Brain pericyte (primary cell): ENCODE measurements at regions not wholly inside any gene's neighbourhood (a gene's known extent, or its start where the extent isn't known, plus 50 kb on each side); places are given as distances from the start of the nearest gene placed in this dataset.
A peak's percentile ranks its signal among the peaks of the same experiment; 100 is the strongest.

Source experiments
- DNase-seq: peaks from one replicate; pipeline ENCODE4 v3.0.0-alpha.2; 2012; ENCODE audit warnings: low read depth, low spot score

DNA sequence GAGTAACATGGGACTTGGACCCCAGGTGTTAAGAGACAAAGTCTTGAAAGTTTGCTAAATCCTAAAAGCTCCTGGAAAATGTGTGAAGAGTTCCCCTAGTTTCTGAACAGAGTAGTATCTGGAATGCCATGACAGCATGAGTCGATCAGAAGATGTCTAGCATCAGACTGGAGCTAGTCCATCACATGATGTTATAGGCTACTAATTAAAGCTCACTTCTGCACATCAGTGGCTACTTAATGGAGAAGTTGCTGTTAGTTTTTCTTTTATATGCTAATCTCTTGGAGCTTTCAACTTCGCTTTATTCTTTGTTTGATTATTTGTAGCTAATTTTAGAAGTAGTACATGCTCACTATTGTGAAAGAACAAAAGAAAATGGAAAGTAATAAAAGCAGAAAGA, 471.3 kb upstream of the KLF4 start:
- no peak for DNase-seq

DNA sequence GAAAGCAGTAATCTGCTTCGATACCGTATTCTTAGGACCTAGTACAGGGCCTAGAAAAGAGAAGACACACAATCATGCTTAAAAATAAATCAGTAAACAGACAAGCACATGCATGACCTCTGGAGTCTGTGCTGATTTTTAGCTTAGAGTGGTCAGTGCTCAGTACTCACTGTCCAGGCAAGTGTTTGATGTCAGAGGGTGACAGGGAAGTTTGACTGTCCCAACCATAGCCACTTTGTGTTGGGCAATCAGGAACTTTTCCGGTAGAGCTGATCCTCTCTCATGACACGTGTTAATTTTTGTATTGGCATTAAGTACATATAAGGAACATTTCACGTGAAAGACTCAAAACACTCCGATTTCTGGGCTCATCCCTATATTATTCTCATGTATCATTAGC, 464.7 kb upstream of the KLF4 start:
- no peak for DNase-seq

DNA sequence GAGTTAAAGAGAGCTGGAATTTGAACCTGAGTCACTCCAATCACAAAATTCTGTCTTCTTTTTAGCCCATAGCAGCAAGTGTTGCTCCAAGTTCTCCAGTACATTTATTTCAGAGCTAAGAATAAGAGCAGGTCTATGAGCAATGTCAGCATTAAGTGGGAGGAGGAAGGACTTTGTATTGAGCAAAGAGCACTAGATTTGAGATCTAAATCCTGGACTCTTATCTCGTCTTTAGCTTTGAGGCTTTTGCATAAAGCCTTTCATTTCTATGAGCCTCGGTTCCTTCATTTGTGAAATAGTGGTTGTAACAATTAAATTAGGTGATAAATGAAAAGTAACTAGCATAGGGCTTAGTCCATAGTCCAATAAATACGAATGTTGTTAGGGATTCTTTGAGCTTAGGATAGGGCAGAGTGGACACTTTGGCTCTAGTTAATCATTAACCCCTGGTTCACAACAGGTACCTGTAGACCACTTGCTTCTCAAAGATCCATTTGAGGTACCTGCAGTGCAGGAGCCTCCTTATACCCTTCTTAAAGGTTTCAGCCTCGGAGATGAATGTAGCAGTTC, 464.1 kb upstream of the KLF4 start:
- DNase-seq: no peak

DNA sequence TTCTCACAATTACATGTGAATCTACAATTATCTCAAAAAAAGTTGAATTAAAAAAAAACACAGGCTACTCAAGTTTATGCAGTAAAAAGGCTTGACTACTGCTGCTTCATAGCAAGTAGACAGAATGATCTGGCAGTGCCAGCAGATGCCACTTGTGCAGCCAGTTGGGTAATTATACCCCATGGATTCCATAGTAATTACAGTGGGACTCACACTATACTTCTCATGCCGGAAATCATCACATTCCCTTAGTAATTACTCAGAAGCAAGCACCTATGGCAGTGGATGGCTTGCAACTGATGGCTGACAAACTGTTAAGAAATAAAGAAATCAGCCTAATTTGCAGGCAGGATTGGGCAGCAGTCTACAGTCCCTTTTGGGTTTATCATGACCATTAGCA, 463.2 kb upstream of the KLF4 start:
- no peak for DNase-seq

DNA sequence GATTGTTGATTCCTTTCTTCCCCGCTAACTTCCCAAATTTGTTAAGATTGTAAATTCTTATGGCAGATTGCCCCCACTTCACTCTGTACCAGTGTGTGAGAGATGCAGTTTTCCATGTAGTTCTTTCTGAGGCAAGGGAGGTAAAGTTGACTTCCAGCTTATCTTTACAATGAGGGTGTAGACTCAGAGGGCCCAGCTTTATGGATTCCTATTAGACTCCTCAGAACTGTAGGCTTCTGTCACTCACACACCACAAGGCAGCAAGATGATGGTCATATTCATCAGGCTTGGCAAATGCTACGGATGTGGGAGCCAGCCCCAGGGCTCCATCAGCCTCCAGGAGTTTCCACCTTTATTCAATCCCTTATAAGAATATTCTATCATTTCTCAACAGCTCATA, 461.9 kb upstream of the KLF4 start:
- DNase-seq: no peak

DNA sequence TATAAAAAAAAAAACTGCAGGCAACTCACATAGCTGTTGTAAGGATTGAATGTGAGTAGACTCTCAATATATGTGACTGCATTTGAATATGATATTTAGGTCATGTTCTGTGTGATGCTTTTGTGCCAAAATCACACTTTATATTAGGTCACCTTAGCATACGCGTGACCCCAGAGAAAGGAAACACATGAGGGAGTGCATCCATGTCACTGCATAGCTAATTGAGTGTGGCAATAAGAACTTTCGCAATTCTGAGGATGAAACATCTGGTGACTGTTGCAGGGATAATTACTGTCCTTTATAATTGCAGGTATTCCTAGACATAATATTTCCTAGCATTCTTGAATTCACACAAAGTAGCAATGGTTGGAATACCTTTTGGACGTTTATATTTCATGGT, 459.5 kb upstream of the KLF4 start:
- no peak for DNase-seq

DNA sequence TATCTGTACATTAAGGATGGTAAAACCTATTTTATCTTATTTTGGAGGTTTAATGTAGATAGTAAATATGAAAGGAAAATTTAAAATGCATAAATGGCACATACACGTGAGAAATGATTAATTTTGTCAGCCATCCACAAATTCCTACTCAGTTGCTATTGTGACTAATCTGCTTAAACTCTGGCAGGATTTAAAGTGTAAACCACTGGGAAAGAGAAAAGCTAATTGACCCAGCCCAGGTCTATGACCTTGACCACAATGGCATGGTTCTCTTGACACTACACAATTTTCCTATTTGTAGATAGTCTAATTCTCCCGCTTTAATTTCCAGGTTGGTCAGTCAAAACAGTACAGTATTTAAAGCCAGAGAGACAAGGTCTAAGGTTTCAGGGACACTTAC, 459.0 kb upstream of the KLF4 start:
- DNase-seq: no peak

DNA sequence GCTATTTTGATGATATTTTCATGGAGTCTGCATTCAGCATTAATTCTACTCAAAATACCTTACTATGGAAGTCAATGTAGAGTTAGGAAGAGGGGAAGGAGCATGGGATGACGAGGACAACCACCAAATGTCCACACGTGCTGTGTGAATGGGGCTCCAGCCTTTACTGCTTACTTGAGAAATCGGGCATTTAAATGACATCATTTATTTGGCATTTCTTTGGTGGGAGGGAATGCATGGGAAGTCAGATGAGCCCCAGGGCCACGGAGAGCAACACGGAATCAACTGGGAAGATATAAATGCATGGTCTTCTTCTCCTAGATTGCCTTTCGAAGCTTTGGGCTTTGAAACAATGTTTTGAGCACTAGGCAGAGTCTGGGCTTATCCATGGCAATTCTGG, 458.5 kb upstream of the KLF4 start:
- no peak for DNase-seq

DNA sequence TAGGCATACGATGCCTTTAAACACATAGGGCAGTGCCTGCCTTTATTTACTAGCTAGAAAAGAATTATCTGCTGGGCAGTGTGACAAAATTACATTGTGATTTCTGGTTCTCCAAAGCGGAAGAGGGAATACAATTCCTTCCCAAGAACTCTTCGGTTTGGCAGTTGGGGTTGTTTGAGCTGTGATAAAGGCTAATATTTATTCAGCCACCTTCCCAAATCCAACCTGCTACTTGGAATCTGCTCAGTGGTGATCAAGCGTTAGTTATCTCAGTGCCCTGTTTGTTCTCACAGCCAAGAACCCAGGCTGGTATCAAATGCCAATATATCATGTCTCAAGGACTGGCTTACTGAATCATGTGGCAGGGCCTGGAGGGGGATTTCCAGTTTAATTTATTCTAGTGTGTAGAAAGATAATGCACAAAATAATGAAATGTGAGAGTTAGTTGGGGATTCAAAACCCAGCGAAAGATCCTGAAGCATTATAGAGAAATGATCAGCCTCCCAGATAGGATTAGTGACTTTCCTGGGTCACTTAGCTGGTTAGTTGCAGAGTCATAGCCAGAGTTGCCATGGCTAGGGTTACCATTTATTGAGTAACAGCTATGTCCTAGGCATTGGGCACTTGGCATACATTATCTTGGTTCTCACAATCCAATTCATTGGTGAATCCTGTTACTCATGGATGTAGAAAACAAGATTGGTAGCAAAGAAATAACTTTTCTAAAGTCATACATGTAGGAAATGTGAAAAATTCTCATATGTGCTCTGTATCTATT, 457.0 kb upstream of the KLF4 start:
- DNase-seq: no peak

DNA sequence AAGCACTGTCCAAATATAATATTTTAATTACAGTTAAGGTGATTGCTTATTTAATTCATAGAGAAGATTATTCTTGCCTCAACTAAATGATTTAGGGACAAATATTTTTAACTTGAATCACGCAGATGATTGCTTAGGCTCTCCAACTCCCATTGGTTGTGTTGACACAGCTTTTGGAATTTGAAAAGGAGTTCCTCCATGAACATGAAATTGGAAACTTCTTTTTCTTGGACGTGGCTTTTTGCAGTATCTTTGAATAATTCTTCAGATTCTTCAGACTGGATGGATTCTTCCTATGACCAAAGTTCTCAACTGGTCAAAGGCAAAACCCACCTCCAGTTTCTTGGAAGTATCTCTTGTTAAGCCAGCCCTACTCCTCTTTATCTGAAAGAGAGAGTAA, 456.4 kb upstream of the KLF4 start:
- no peak for DNase-seq

DNA sequence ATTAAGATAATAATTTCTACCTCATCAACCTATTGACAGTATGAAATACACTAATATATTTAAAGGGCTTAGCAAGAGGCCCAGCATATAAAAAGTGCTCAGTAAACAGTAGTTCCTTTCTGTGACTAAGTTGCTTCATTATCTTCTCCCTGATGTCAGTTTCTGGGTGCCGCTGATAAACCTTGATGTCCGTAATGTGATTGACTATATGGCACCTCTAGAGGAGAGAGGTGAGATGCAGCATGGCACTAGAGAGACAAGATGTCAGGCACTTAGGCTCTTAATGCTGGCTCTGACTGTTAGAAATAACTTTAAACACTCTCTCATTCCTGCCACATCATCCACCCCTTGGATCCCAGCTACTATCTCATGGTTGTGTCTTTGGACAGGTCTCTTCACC, 455.9 kb upstream of the KLF4 start:
- DNase-seq: no peak

DNA sequence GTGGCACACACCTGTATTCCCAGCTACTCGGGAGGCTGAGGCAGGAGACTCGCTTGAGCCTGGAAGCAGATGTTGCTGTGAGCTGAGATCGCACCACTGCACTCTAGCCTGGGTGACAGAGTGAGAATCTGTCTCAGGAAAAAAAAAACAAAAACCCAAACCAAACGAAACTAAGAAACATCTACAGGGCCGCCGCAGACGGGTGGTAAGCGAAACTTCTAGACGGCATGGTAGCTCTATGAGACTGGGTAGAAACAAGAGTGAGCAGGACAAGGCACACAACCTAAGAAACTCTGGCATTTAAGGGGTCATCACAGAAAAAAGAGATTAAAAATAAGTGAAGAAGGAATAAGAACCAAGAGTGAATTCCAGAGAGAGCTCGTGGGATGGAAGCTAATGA, 454.8 kb upstream of the KLF4 start:
- no peak for DNase-seq

DNA sequence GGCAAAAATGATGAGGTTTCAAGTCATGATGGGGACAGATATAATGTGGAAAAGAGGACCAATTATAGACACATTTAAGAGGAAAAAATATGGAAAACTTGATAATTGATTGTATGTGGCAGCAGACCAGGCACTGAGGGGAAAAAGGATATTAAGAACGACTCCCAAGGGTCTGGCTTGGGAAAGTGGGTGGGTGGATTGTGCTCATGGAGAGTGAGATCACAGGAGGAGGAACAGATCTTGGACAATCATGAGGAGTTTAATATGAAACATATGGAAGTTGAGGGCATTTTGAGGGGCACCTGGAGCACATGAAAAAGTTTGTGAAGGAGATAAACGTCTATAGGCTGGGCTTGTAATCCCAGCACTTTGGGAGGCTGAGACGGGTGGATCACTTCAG, 454.3 kb upstream of the KLF4 start:
- DNase-seq: no peak

DNA sequence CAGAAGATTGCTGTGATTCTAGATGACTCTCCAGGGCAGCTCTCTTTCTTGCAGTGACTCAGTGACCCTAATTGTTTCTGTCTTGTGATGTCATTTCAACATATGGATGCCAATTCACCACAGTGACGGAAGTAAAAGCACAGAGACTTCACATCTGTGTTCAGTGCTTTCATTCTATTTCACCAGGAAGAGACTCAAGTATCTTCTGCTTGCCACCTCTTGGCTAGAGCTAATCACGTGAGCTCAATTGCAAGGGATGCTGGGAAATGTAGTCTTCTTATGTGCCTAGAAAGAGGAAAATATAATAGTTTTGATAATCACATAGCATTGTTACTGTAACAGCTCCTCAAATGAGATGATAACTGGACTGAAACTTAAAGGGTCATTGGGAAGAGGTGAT, 453.3 kb upstream of the KLF4 start:
- no peak for DNase-seq

DNA sequence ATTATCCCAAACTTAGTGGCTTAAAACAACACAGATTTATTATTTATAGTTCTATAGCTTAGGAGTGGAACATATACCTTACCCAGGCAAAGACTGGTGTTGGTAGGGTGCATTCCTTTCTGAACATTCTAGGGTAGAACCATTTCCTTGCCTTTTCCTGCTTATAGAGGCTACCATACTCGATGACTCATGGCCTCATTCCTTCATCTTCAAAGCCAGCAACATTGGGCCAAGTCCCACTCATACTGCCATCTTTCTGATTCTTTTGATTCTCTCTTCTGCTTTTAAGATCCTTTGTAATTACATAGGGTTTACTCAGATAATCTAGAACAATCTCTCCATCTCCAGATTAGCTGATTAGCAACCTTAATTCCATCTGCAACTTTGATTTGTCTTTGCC, 452.7 kb upstream of the KLF4 start:
- DNase-seq: no peak

DNA sequence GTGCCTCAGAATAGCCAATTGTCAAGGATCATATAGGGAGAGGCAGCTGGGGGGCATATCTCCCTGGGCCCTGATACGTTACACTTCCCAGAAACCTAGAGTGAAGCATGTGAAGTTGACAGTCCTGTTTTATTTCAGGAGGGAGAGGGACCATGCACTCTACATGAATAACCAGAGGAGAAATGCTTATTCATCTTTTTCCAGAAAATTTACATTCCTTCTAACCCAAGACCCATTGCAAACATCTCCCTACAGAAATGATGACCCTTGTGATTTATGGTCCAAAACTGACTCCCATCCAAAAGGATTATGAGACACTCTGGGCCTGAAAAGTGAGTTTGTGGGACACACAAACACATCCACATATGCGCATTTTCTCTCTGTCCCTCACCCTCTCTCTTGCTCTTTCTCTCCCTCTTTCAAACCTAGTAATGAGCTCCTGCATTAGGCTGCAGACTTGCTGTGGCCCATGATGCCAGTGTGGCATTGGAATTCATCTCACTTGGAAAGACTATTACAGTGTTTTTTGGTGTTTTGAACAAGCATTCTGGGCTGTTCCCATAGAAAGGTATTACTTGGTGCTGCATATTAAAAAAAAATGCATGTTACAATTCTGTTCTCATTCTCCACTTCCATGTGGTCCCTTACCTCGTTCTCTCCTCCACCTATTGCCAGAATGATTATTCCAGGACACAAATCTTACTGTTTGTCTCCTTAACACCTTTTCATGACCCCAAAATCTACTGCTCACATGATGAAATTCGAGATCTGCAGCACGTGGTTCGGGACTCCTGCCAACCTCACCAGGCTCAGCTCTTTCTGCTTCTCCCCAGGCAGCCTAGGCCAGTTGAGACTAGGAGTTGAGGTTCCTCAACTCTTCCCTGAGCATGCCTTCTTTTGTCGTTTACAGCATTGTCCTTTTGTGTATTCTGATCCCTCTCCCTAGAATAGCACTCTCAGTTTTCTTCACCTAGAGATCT, 451.3 kb upstream of the KLF4 start:
- DNase-seq: no peak

DNA sequence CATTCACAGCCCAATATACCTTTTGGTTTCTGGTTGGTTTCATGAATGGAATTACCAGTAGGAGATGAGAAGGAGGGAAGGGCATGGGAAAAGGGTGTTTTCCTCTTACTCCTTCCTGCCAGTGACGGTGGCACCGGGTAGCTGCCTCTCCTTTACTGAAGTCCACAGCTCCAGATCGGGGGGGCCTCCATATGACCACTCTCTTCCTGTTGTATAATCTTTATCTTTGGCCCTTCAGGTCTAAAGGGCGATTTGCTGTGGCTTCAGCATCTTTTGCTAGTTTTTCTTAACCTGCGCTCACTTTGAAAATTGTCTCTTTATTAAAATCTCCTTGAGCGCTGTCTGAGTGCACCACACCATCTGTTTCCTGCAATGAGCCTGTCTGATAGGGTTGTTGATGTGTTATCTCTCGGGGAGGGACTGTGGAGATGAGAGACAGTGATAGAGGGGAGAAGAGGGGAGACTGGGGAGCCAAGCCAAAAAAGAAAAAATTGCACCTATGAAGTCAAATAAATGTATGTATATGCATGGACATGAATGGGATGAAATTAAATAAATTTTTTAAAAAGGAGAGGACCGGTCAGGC, 449.3 kb upstream of the KLF4 start:
- no peak for DNase-seq

DNA sequence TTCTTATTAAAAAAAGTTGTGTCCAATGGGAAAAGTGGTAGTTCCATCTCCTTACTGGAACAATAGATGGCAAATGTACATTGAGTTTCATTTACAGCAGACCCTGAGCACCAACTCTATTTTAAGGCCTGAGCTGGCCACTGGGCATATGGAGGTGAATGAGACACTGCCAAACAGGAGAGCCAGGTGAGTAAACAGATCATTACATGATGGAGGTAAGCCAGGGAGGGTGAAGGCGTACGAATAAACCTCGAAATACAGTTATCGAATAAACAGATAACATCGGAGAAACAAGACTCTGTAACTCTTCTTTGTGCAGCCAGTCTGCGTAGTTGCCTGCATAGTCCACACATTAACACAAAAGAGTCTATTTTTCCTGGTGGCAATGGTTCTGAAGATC, 446.4 kb upstream of the KLF4 start:
- no peak for DNase-seq

DNA sequence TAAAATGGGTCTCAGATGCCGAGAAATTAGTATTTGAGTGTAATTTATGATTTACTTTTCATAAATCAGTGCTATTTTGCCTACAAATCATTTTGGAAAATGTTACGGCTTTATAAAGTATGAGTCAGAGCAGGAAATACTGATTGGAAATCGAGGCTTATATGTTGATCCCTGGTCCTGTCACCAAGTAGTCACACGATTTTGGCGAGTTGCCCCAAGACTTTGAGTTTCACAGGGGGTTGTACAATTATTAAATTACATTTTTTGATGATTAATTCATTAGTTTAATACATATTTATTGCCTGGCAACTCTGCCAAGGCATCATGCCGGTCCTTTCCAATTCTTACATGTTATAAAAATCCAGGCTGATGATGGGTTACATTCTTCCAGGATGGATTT, 443.9 kb upstream of the KLF4 start:
- DNase-seq: no peak

DNA sequence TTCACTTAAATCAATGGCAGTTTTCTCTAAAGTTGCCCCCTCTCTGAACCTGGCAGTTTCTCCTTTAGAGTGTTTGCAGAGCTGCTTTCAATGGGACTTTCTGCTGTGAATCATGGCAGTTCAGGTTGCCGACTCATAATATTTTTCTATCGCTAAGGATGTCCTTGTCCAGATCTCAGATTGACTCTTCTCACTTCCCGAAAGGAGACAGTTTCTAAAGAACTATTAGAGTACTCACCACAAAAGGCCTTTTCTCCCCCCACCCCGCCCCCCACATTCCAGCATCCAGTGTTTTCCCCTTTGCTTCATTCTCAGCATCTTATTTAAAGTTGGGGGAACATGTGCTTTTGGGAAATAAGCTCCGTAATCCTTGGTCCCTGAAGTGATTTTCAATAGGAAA, 443.5 kb upstream of the KLF4 start:
- no peak for DNase-seq

DNA sequence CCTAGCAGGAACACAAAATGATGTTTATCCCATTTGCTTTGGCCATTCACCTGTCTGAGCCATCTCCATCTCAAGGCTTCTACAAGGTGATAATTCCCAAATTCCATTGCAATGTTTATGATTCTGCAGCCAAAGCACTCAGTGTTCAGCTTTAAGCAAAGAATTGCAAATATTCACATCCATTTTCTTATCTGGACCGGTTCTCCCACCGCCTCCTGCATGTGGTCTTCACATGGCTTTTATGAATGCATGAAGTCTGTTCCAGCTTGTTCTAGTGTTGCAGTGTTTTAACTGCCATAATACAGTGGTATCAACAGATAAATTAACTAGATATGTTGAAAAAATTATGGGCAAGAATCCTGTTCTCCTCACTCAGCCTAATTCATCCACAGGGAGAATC, 443.0 kb upstream of the KLF4 start:
- no peak for DNase-seq

DNA sequence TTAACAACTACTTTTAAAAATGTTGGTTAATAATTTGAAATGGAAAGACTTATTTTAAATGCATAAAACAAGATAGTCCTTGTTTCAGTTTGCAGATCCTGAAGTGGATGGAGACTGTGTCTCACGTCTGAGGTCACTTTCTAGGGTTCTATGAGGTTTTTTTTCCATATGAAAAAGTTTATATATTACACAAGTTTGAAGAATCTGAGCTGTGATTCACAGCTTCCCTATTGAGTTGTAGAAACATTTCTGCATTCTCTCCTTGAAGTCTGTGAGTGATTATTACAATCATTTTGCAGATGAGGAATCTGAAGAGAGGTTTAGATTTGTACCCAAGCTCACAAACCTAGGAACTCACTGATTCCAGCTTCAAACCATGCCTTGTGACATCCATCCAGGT, 442.5 kb upstream of the KLF4 start:
- DNase-seq: peak; percentile 22
